ENCODE measurements at regions not wholly inside any gene's neighbourhood (a gene's known extent, or its start where the extent isn't known, plus 50 kb on each side); places are given as distances from the start of the nearest gene placed in this dataset.

DNA sequence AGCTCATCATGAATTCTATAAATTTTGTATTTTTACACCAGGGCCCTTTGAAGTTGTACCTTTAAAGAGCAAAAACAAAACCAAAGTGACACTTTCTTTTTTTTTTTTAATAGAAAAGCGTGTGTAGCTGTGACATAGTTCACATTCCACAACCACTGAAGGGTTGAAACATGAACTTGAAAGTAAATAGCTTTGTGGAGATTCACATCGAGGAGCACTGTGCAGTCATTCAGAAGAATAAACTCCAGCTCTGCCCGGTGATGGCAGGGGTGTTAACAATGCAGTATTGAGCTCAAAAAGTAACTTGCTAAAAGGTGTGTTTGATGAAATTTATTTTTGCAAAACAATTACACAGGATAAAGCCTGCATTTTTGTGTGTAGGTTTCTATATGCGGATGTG, 1166.2 kb downstream of the TBC1D22A start:
- TF ChIP-seq RAD21 (IDR thresholded peaks at IDR 0.05; ENCODE audit: low read length) (no peak), RFX5 (IDR thresholded peaks at IDR 0.05; ENCODE audit: low read depth, low read length) (no peak), CTCF (conservative IDR thresholded peaks at IDR 0.05; ENCODE audit: low read depth, low read length) (no peak), MXI1 (IDR thresholded peaks at IDR 0.05; ENCODE audit: borderline replicate concordance, low read depth, low read length) (no peak), BHLHE40 (IDR thresholded peaks at IDR 0.05; ENCODE audit: low read depth, low read length) (no peak), FOS (IDR thresholded peaks at IDR 0.05; ENCODE audit: low read depth, low read length) (no peak), CEBPB (IDR thresholded peaks at IDR 0.05; ENCODE audit: low read depth, low read length) (no peak), POLR2A (IDR thresholded peaks at IDR 0.05; ENCODE audit: low read depth, low read length) (no peak), USF2 (IDR thresholded peaks at IDR 0.05; ENCODE audit: low read depth, low read length) (no peak), RCOR1 (IDR thresholded peaks at IDR 0.05; ENCODE audit: insufficient replicate concordance, low read length) (no peak), MAFK (IDR thresholded peaks at IDR 0.05; ENCODE audit: low read depth, low read length) (no peak), MAZ (IDR thresholded peaks at IDR 0.05; ENCODE audit: borderline replicate concordance, low read depth, low read length) (no peak)

All from IMR-90 (cell line).